Progenitor cell of endocrine pancreas (in vitro differentiated cells): ENCODE measurements at regions not wholly inside any gene's neighbourhood (a gene's known extent, or its start where the extent isn't known, plus 50 kb on each side); places are given as distances from the start of the nearest gene placed in this dataset.

Experiments
- DNase-seq: peaks from one replicate; pipeline ENCODE4 v3.0.0; 2021; ENCODE audit warnings: low spot score; ENCODE audit not compliant: unreplicated experiment
- H3K27ac Mint-ChIP-seq: 2 replicates; pipeline ENCODE4 v1.8.0; 2021; ENCODE audit warnings: mild to moderate bottlenecking, moderate library complexity, mixed read lengths
- H3K27me3 Mint-ChIP-seq: 2 replicates; pipeline ENCODE4 v1.8.0; 2021; ENCODE audit warnings: mixed read lengths
- H3K36me3 Mint-ChIP-seq: 2 replicates; pipeline ENCODE4 v1.8.0; 2022; ENCODE audit warnings: mixed read lengths; ENCODE audit not compliant: insufficient read depth
- H3K4me1 Mint-ChIP-seq: 2 replicates; pipeline ENCODE4 v1.8.0; 2021; ENCODE audit warnings: low read depth, mixed read lengths
- H3K4me3 Mint-ChIP-seq: 2 replicates; pipeline ENCODE4 v1.8.0; 2021; ENCODE audit warnings: low read depth, mild to moderate bottlenecking, moderate library complexity, mixed read lengths
- H3K9me3 Mint-ChIP-seq: 2 replicates; pipeline ENCODE4 v1.8.0; 2021; ENCODE audit warnings: low read depth, mixed read lengths
- TF ChIP-seq, protein P1 (sequence below): fragments of 200-600 bp; sonication (generic); IDR thresholded peaks from one replicate; pipeline ENCODE4 v1.5.0; 2021; ENCODE audit warnings: antibody characterized with exemption, mild to moderate bottlenecking; ENCODE audit not compliant: unreplicated experiment

DNA sequence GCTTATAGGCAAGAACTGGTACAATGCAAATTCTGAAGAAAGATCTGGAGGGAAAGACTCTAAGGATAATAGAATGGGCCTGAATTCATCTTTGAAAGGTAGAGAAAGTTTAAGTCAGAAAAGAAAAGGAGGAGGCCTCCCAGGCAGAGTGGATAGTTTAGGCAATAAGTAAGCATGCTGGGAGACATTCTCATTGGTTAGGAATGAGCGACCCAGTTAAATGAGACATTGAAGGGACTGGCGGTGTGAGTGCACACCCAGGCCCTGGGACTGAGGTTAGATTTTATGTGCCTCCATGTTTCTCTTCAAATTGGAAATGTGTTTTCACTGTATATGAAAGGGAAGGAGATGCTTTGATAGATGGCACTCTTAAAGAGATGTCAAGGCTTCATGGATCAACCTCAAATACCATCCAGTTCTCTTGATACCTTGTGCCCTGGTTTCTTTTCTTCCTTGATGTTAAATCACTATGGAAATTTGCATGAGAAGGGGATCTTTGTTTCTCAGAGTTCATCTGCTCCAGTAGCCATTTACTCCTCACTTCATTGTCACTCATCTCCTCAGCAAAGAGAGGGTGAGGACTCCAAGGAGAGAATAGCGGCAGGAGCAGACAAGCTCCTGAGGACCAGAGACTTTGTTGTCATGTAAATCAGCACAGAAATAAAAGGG, 584.2 kb upstream of the INTU start:
- no peak for DNase-seq
- TF ChIP-seq, protein P1, sequence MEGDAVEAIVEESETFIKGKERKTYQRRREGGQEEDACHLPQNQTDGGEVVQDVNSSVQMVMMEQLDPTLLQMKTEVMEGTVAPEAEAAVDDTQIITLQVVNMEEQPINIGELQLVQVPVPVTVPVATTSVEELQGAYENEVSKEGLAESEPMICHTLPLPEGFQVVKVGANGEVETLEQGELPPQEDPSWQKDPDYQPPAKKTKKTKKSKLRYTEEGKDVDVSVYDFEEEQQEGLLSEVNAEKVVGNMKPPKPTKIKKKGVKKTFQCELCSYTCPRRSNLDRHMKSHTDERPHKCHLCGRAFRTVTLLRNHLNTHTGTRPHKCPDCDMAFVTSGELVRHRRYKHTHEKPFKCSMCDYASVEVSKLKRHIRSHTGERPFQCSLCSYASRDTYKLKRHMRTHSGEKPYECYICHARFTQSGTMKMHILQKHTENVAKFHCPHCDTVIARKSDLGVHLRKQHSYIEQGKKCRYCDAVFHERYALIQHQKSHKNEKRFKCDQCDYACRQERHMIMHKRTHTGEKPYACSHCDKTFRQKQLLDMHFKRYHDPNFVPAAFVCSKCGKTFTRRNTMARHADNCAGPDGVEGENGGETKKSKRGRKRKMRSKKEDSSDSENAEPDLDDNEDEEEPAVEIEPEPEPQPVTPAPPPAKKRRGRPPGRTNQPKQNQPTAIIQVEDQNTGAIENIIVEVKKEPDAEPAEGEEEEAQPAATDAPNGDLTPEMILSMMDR: no peak
- Mint-ChIP-seq H3K4me1 (peaks cover 1% of the 10 kb centered on the region), H3K27me3 (no peaks in the 10 kb centered on the region), H3K27ac (no peak overlapping the region), H3K4me3 (no peak overlapping the region), H3K9me3 (no peaks in the 10 kb centered on the region), H3K36me3 (no peaks in the 10 kb centered on the region)

DNA sequence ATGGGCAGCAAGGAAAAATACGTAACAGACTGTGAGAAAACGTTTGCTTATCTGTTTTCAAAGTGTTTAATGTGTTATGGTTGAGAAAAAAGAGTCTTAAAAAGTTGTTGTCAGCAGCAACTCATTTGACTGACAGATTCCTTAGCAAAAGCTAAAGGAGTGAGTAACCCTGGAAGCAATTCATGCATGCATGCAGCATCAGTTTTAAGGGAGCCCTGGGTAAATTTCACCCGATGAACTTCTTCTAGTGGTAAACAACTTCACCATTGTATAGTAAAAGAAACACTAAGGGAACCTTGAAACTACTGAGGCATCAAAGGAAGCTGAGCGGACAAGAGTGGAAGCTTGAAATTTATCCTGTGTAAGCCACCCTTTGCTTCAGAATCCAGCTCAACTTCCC, 583.2 kb upstream of the INTU start:
- Mint-ChIP-seq H3K4me1 (peaks cover 1% of the 10 kb centered on the region), H3K4me3 (no peak overlapping the region), H3K36me3 (no peaks in the 10 kb centered on the region), H3K27ac (no peak overlapping the region), H3K27me3 (no peaks in the 10 kb centered on the region), H3K9me3 (no peaks in the 10 kb centered on the region)
- no peak for DNase-seq
- TF ChIP-seq, protein P1: no peak

DNA sequence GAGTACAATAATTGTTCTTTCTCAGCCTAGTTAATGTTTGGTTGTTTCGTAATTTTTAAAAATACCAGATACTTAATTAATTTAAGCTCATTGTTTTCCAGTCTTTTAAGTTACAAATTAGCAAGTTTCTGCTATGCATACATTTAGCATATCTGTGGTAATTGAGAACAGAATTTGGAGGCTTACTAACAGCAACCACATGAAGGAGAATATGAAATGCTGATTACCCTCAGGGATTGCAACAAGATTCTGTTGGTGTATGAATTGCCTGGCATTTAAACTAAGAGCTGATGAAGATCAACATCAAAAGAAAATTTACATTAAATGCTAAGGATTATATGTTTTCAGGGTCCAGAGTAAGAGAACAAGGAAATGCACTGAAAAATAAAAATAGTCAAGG, 580.0 kb upstream of the INTU start:
- Mint-ChIP-seq H3K9me3 (peaks cover 3% of the 10 kb centered on the region), H3K27me3 (no peaks in the 10 kb centered on the region), H3K4me1 (no peaks in the 10 kb centered on the region), H3K4me3 (no peak overlapping the region), H3K27ac (no peak overlapping the region), H3K36me3 (no peaks in the 10 kb centered on the region)
- TF ChIP-seq, protein P1: no peak
- DNase-seq: no peak

DNA sequence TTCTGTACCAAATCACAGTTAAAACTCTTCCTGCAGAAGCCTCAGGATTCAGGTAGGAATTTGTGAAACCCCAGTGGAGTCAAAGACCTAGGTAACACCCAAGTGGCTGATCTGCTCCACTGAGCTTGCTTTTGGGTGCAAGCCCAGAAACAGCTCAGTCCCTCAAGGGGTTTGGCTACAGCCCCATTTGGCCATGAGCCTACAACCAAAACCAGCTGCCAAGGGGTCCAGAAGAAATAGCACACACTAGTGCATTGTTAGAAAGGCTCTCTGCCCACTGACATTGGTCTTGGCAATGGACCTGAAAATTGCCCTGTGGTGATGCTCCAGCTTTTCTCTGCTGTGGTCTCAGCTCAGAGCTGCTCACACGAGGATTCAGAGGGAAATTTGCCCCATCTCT, 577.4 kb upstream of the INTU start:
- Mint-ChIP-seq H3K4me3 (no peak overlapping the region), H3K4me1 (peaks cover 2% of the 10 kb centered on the region), H3K9me3 (peaks cover 3% of the 10 kb centered on the region), H3K36me3 (no peaks in the 10 kb centered on the region), H3K27ac (no peak overlapping the region), H3K27me3 (no peaks in the 10 kb centered on the region)
- TF ChIP-seq, protein P1: no peak
- DNase-seq: no peak

DNA sequence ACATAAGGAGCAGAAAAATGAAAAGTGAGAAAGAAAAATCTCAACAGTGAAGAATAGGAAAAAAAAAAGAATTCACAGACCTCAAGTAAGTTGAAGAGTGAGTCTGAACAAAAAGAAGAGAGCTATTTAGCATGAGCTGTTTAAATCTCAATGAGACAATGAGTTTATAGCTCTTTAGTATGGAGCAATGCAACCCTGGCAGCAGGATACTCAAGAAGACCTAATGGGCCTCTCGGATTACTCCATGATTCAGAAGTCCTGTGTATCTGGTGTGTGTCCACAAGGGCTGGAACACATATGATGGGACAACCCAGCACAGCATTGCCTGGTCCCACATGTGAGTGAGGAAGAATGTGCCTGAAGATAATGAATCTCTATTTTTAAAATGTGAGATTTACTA, 563.1 kb upstream of the INTU start:
- no peak overlapping the region for H3K27ac Mint-ChIP-seq
- DNase-seq: no peak
- no peak overlapping the region for H3K4me3 Mint-ChIP-seq
- peaks cover 4% of the 10 kb centered on the region for H3K4me1 Mint-ChIP-seq
- H3K9me3 Mint-ChIP-seq: no peaks in the 10 kb centered on the region
- no peaks in the 10 kb centered on the region for H3K27me3 Mint-ChIP-seq
- TF ChIP-seq, protein P1: no peak
- no peaks in the 10 kb centered on the region for H3K36me3 Mint-ChIP-seq
